ENCODE measurements at regions not wholly inside any gene's neighbourhood (a gene's known extent, or its start where the extent isn't known, plus 50 kb on each side); places are given as distances from the start of the nearest gene placed in this dataset.
"Not testable (repeated sequence)": the region's sequence is repeated elsewhere in the genome, so short reads cannot be mapped to it uniquely, and the experiment has no call there.

DNA sequence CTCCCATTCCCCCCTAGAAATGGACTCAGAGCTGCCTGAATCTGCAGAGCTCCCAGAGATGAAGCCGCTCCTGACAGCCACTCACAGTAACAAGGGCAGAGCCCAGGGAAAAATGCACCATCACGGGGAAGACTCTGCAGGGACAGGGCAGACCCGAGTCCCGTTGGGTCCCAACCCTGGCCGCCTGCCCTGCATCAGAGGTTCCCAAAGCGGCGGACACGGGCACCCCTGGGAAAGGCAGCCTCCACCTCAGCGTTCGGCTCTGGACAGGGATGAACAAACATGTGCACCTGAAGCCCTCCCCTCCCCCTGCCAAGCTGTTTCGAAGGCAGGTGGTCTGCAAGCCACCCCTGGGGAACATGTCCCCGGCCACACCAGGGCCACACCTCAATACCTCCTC is 320.4 kb downstream of the ADGRD1 start:
- no peak for DNase-seq (ENCODE audit: low read depth in 2 of 2)

DNA sequence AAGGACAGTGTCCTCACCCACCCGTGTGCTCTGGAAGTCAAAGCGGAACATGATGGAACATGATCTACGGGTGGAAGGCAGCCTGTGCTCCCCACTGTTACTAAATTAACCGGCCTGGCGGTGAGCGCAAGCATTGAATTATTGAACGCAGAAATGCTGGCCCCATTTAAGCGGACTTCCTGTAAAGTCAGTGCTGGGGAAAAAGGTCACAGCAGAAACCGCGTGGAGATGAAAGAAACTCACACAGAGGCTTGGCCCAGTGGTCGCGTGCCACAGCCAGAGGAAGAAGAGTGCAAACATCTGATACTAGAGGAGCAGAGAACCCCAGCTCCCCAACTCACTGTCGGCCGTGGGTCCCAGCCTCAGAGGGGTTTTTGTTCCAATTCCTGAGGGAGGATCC is 321.2 kb downstream of the ADGRD1 start:
- no peak for DNase-seq (ENCODE audit: low read depth in 2 of 2)

DNA sequence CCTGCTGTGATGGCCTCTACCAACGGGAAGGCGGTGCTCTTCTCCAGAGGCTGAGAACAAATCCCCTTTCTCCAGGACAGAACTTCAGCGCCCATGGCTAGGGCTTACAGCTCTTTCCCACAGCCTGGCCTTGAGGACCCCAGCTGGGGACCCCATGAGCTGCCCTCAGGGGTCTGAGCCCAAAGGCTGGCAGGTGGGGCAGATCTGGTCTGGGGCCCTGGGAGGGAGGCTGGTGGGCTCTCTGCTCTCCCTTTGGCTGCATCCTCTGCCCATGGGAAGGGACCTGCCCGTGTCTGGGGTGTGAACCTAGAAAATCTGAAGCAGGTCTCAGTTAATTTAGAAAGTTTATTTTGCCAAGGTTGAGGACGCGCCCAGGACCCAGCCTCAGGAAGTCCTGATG is 322.1 kb downstream of the ADGRD1 start:
- no peak for DNase-seq (ENCODE audit: low read depth in 2 of 2)

DNA sequence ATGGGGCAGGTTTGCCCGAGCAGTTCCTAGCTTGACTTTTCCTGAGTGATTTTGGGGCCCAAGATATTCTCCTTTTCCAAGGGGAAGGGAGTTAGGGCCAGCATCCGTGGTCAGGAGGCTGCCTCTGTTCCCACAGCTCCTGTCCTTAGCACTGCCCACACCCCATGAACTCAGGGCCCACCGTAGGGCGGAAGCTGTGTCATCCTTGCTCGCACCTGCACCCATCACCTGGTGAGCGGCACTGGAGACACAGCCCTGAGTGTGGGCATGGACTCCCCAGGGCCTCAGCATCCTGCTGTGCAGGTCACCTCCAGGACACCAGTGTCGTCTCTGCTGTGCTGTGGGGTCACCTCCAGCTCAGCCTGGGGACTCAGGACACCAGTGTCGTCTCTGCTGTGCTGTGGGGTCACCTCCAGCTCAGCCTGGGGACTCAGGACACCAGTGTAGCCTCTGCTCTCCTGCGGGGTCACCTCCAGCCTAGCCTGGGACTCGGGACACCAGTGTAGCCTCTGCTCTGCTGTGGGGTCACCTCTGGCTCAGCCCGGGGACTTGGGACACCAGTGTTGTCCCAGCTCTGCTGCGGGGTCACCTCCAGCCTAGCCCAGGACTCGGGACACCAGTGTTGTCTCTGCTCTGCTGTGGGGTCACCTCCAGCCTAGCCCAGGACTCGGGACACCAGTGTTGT is 322.9 kb downstream of the ADGRD1 start:
- DNase-seq (ENCODE audit: low read depth in 2 of 2): no peak

DNA sequence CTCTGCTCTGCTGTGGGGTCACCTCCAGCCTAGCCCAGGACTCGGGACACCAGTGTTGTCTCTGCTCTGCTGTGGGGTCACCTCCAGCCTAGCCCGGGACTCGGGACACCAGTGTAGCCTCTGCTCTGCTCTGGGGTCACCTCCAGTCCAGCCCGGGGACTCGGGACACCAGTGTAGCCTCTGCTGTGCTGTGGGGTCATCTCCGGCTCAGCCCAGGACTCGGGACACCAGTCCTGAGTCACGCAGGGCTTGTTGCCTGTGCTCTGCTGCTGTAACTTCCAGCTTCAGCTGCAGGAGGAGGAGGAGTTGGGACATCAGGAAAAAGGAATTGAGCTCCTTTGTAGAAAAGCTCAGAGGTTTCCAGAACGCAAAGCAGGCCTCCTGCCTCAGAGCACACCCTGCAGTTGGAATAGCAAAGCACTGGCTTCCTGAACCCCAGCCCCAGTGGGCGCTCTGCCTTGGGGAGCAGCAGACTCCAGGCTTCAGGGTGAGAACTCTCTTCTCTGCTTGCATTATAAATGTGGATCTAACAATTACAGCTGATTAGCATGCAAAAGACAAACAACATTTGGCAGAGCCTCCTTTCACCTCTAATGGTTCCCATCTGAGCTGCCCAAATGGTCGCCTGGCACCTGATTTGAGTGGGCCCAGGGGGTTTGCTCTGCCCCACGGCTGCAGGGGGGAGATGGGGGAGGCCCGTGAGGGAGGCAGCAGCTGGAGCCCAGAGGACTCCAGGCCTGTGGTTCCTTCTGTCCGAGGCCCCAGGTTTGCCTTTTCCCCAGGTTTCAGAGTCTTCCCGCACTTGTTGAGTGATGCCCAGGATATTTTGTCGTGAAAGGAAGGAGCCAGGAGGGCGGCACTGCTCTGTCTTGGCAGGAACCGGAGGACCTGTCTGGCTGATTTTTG is 323.7 kb downstream of the ADGRD1 start:
- not testable (repeated sequence) for DNase-seq (ENCODE audit: low read depth in 2 of 2)

DNA sequence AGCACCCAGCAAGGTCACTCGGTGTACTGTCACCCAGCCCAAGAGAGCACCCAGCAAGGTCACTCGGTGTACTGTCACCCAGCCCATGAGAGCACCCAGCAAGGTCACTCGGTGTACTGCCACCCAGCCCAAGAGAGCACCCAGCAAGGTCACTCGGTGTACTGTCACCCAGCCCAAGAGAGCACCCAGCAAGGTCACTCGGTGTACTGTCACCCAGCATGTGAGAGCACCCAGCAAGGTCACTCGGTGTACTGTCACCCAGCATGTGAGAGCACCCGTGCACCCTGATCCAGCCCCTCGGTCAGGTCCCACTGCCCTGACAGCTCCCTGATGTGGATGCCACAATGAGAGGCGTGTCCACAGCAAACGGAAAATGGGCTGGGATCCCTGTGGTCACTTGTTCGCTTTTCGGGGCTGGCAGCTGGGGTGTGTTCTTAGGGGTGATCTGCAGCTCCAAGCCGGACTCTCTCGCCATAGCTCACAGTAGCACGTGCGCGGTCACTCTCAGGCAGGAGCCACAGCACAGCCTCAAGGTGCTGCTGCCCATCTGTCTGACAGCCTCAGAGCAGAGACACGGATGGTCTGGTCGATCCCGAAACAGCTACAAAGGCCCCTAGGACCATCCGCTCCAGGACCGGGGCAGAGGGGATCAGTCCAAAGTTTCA is 324.9 kb downstream of the ADGRD1 start:
- not testable (repeated sequence) for DNase-seq (ENCODE audit: low read depth in 2 of 2)

DNA sequence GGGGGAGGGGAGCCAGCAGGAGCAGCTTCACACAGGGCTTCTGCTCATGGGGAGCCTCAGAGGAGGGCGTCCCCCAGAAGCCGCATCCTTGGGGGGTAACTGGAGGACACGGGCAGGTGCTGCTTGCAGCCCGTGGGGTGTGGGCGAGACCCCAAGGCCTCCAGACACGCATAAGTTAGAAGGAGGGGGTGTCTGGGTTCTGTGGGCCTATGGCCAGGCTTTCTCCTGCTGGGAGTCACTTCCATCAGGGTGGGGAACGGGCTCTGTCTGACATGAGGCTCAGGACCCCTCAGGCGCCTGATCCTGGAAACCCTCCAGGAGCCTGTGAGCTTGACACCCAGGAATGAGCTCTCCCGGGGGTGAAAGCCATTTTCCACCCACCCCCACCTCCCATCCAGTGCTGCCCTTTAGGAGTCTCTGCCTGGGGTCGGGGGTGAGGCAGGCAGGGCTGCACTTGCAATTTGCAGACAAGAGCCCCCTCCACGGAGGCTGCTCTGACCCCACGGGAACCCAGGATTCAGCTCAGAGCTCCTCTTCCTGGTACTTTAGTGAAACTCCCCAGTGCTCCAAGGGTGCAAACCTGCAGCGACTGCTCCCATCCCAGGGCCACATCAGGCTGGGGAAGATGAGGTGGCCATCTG is 325.7 kb downstream of the ADGRD1 start:
- DNase-seq (ENCODE audit: low read depth in 2 of 2): no peak

DNA sequence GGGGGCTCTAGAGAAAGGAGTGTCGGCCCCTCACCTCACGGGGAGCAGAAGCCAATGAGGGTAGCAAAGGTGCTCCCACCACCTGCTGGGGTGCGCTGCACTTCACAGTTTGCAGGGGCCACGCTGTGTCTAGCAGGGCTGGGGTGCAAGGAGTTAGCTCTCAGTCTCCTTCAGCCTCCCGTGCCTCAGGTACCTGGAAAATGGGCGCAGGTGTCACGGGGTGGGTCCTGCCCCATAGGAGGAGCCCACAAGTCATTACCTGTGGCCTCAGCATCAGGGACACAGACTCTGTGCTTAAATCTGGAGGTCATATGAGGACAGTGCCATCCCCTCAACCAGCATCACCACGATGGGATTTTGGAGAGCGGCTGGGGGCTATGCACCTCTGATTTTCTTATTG is 326.7 kb downstream of the ADGRD1 start:
- no peak for DNase-seq (ENCODE audit: low read depth in 2 of 2)

DNA sequence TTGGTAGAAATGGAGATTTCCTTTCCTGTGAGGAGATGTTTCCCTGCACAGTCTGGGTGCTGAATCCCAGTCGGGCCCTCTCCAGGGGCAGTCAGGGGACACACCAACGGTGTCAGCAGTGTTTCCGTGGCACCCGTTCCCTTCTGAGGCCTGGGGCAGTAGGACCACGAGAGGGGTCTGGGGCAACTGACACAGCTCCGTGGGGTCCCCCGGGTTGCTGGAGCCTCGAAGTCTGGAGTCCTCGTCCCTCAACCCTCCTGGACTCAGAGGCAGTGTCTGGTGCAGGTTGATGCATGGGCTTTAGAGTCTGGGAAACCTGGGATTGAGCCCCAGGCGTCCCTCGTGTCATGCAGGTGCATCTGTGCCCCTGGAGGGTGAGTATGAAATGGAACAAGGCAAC is 327.3 kb downstream of the ADGRD1 start:
- DNase-seq (ENCODE audit: low read depth in 2 of 2): no peak

DNA sequence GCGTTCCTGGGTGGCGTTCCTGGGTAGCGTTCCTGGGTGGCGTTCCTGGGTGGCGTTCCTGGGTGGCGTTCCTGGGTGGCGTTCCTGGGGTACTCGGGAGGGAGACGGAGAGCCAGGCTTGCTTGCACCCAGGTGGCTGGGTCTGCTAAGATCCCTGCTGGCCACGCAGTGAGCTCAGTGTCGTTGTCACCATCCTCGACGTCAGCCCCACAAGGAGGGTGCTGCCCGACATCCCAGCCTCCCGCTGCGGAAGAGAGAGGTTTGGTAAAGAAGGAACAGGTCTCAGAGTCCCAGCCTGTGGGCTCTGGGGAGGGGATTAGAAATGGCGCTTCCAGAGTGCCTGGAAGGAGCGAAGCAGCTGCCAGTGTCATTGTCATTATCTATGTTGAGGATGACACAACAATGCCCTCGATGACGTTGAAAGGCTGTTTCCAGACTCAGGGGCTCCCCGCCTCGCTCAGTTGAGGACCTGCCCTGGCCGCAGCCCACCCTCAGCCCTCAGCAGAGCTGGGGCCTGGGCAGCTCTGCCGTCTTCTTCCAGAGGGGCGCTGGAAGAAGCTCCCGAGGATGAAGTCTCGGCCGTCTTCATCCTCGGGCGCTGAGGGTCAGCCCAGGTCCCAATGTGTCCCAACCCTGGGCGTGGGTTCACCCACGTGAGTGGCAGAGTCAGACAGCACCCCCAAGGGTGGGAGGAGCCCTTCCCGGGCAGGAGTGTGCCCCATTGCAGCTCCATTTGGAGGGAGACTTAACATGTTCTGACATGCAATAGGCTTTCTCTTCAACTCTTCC is 328.8 kb downstream of the ADGRD1 start:
- no peak for DNase-seq (ENCODE audit: low read depth in 2 of 2)

DNA sequence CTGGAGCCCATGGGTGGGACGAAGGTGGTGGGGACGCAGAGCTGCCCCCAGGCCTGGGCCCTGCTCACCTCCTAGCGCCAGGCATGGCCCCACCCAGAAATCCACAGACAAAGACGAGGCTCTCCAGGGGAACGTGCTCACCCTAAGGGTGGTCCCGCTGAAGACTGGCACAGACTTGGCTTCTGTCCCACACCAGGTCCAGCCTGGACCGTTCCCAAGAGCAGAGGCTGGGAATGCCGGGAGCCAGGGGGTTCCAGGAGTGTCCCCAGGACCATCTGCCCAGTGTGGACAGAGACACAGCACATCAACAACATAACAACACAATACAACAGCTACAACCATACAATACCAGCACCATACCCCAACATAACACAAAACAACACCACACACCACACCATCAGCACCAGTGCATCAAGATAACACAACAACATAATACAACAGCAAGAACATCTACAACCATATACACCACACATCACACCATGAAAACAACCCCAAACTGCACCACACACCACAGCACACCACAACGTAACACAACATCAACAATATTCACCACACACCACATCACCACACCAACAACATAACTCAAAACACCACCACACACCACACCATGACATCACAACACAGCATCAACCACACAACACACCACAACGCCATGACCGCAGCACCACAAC is 329.6 kb downstream of the ADGRD1 start:
- DNase-seq (ENCODE audit: low read depth in 2 of 2): no peak

DNA sequence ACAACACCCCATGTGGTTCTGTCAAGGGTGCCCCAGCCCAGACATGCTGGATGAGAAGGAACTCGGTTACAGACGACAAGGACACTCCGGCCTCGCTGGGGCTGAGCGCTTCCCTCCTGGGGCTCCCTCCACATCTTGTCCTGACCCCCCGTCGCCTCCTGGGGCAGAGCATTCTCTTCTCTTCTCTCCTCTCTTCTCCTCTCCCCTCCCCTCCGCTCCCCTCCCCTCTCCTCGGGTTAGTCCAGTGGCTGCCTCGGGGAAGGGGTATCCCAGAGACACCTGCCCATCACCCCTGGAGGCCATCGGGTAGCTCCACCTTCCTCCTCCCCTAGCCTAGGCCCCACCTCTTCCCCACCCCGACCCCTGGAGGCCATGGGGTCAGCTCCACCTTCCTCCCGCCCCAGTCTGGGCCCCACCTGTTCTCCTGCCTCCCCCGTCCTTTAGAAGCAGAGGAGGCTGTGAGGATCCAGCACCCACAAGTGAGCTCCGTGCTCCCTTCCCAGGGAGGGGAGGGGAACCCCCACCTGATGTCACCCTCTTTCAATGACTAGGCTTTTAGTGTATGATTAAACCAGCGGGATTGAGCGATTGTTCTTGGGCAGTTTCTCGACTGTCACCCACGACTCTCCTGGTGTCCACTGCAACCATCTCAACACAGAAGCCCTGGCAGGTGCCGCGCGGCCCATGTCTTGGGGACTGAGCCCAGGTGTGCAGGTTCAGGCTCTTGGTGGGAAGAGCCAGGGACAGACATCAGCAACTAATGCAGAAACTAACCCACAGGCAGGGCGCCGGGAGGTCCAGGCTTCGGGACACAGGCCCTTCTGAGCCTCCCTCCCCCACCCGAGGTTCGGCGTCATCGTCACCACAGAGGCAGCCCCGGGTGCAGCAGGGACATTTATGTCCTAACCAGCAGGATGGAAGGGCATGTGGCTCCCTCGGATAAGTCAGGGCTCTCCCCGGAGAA is 330.4 kb downstream of the ADGRD1 start:
- DNase-seq (ENCODE audit: low read depth in 2 of 2): not testable (repeated sequence)

DNA sequence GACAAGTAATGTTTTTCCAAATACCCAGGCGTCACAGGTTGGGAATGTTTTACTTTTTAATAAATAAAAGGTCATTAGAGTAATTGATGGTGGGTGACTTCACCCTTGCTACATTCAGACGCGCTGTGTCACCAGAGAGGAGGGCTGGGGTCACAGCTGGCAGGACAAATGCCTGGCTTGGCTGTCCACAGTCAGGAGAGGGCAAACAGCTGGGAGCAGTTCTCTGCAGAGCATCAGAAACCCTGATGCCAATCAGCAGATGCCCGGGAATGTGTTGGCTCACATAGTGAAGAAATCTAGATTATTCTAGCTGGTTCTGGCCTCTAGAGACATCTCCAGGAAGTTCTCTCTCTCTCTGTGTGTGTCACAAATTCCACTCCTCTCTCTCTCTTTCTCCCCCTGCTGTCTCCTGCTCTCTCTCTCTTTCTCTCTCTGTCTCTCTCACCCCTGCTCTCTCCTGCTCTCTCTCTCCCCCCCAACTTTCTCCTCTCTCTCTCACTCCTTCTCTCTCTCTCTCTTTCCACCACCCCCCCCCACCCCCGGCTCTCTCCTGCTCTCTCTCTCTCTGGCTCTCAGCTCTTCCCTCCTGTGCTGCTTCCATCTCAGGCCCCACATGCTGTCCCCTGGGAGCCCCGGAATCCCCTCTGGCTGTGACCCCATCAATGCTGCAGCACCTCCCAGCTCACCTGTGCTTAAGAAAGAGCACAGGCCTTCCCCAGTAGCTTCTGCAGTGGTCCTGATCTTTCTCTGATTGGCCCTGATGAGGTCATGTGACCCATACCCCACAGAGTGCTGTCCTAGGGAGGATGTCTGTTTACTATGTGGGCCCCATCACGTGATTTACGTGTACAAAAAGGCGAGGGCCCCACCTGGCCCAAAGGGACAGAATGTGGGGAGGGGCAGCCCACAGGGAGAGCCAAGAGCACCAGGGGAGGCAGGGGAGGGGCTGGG is 331.5 kb downstream of the ADGRD1 start:
- DNase-seq (ENCODE audit: low read depth in 2 of 2): not testable (repeated sequence)

DNA sequence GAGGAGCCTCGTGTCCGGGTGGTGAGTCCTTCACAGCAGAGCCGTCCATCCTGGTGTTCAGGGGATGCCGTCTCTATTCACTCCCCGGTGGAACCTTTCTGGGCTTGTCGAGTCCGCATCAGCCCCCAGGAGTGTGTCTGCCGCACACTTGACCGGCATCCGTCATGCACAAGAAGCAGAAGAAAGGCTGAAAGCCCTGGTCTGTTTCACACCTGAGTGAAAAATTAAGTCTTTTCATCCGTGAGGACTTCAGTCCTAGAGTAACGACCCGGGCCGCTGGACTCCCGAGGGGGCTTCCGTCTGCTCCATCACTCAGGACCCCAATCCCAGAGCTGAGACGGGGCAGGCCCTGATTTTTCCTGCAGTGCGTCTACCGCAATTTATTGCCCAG is 332.2 kb downstream of the ADGRD1 start:
- DNase-seq (ENCODE audit: low read depth in 2 of 2): not testable (repeated sequence)

DNA sequence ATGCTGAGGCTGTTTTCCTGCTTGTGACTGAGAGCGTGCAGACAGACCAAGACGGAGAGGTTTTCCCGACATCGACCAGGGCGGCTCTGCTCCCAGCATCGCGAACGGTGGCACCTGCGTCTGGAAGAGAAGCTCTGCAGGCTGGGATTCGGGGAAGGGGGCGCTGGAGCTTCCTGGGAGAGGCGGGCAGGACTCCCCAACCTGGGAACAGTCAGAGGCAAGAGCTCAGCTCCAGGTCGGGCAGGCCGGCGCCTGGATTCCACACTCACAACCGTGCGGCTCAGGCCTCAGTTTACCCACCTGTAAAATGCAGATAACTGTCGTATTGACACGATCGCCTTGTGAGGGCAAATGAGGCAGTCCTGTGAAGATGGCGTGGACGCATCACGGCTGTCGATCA is 332.6 kb downstream of the ADGRD1 start:
- not testable (repeated sequence) for DNase-seq (ENCODE audit: low read depth in 2 of 2)

DNA sequence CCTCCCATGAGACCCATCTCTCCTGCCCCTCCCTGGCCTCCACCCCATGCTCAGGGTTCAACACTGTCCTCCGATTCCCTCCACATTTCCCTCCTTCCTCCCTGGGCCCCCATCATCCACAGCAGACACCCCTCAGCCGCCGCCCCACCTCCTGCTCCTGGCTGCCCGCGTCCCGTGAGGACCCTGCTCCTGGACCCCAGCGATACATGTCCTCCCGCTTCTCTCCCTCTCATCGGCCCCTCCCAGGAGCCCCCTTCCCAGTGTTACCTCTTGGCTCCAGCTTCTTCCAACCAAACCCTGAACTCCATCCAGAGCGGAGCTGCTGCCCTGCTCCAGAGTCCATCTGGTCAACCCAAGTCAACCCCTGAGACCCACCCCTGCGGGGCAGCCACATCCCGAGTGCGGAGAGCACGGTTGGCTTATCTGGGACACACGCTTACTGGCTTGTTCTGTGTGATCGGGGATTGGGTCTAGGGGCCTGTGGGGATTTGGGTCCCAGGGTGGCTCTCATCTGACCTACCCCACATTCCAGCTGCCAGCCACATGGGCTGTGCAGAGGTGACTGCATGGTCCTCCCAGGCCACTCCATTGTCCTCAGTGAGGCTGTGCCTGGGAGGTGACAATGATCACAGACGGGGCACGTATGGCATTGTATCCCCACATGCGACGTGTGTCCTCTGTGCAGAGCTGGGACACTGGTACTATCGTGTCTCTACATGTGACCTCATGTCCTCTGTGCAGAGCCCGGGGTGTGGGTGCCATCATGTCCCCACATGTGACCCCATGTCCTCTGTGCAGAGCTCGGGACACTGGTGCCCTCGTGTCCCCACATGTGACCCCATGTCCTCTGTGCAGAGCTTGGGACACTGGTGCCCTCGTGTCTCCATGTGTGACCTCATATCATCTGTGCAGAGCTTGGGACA is 333.6 kb downstream of the ADGRD1 start:
- no peak for DNase-seq (ENCODE audit: low read depth in 2 of 2)

Data from activated CD4-positive, alpha-beta T cell treated with anti-CD3 and anti-CD28 coated beads for 24 hours (primary cell).